ENCODE measurements at regions not wholly inside any gene's neighbourhood (a gene's known extent, or its start where the extent isn't known, plus 50 kb on each side); places are given as distances from the start of the nearest gene placed in this dataset.

DNA sequence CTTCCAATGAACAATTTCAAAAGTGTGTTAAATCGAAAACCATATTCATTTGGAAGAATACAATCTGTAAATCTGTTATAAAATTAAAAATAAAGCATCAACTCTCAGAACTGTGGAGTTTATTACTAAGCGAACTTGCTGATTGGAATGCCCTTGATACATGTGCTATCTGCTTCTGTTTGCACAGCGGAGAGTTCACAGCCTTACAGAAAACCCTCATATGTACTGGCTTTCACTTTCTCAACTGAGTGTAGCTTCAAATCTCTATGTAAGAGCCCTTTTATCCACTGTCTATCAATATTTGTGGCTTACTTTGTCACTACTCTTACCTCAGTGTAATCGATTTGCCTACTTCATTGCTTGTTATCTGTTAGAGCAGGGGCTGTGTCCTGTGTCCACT lies 447.4 kb downstream of the C6orf118 start:
- TF ChIP-seq TAF1 (IDR thresholded peaks at IDR 0.05; ENCODE audit: borderline replicate concordance, insufficient read depth, low read length) (no peak), POLR2AphosphoS5 (IDR thresholded peaks at IDR 0.05; ENCODE audit: low read depth, low read length) (no peak), REST (IDR thresholded peaks at IDR 0.05; ENCODE audit: insufficient read depth in 1 of 2, low read depth in 2 of 2, low read length in 2 of 2) (no peak), FOXP2 (optimal IDR thresholded peaks at IDR 0.05; ENCODE audit: borderline replicate concordance, extremely low read depth, extremely low read length, insufficient read depth) (no peak), SIN3A (IDR thresholded peaks at IDR 0.05; ENCODE audit: borderline replicate concordance, insufficient read depth, low read length) (no peak)
